Activated naive CD4-positive, alpha-beta T cell treated with Interleukin-2 at 50 U/mL for 16 hours (primary cell): ENCODE measurements at regions not wholly inside any gene's neighbourhood (a gene's known extent, or its start where the extent isn't known, plus 50 kb on each side); places are given as distances from the start of the nearest gene placed in this dataset.
"Not testable (repeated sequence)": the region's sequence is repeated elsewhere in the genome, so short reads cannot be mapped to it uniquely, and the experiment has no call there.

Source experiments
- DNase-seq: peaks from one replicate; pipeline ENCODE4 v3.0.0-alpha.2; 2020

DNA sequence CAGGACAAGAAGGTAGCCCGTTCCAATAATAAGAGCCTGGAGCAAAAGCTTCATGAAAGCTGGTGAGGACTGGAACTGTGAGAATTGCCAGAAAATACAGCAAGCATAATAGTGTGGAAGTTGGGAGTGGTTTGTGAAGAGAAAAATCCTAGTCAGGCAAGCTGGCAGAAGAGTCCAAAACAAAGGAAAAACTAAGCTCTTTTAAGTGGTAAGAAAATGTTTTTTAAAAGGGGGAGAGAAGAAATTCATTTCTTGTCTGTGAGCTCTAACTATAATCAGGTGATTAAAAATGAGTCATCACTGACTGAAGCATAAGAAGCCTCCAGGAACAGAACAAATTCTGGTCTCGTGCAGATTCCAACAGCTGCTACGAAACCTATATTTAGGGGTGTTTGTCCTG lies 102.6 kb downstream of the CAAP1 start:
- no peak for DNase-seq

DNA sequence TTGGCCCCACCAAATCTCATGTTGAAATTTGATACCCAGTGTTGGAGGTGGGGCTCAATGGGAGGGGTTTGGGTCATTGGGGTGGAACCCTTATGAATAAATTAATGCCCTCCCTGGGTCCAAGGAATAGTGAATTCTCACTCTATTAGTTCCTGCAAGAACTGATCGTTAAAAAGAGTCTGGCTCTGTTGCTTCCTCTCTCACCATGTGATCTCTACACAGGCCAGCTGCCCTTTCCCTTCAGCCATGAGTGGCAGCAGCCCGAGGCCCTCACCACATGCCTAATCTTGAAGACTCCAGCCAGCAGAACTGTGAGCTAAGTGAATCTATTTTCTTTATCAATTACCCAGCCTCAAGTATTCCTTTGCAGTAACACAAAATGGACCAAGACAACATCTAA lies 106.0 kb downstream of the CAAP1 start:
- no peak for DNase-seq

- no peak for DNase-seq
Observed at GRCh38 chr9:26782899-26783298, 109.7 kb downstream of the CAAP1 start.

DNA sequence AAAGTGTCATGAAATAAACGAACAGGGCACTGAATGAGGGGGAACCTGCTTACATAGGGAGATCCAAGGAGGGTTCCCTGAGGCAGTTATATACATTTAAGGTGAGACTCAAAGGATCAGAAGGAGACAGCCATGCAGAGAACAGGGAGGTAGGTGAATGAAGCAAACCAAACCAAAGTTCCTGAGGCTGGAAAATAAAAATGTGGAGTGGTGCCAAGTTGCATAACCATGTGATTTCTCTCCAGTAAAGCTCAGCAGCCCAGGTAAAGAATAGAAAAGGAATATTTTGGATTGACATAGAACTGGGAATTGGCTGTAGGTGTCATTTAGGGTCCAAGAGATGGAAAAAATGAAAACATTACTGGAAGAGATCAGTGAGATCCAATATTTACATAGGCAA lies 110.7 kb downstream of the CAAP1 start:
- no peak for DNase-seq

DNA sequence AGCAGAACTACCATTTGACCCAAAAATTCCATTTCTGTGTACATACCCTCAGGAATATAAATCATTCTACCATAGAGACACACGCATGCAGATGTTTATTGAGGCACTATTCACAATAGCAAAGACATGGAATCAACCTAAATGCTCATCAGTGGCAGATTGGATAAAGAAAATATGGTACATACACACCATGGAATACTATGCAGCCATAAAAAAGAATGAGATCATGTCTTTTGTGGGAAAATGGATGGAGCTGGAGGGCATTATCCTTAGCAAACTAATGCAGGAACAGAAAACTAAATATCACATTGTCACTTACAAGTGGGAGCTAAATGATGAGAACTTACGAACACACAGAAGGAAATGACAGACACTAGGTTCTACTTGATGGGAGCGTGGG lies 112.3 kb downstream of the CAAP1 start:
- not testable (repeated sequence) for DNase-seq

DNA sequence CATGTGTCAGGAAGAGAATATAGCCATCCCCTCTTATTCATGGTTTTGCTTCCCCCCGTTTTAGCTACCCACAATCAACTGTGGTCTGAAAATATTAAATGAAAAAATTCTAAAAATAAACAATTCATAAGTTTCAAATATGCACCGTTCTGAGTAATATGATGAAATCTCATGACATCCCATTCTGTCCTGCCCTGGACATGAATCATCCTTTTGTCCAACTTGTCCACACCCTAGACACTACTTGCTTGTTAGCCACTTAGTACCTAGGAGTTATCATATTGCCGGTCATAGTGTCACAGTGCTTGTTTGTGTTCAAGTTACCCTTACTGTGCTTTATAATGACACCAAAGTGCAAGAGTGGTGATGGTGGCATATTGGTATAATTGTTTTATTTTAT lies 113.5 kb downstream of the CAAP1 start:
- no peak for DNase-seq

DNA sequence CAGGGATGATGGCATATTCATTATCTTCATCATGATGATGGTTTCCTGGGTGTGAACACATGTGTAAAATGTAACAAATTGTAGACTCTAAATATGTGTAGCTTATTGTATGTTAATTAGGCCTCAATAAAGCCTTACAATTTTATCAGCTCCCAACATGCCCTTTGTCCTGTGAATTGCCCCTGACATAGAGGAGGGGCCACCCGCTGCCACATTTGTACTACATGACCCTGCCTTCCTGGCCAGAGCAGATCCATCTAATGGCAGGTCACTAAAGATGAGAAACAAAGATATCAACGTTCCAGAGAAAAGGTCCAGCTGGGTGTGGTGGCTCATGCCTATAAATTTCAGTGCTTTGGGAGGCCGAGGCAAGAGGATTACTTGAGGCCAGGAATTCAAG lies 117.2 kb downstream of the CAAP1 start:
- no peak for DNase-seq

- DNase-seq: no peak
Observed at GRCh38 chr9:26773056-26773455, 119.5 kb downstream of the CAAP1 start.

- DNase-seq: no peak
Observed at GRCh38 chr9:26770821-26771220, 121.8 kb downstream of the CAAP1 start.

GRCh38 chr9:26768145-26768544 lies 124.5 kb downstream of the CAAP1 start:
- no peak for DNase-seq

DNA sequence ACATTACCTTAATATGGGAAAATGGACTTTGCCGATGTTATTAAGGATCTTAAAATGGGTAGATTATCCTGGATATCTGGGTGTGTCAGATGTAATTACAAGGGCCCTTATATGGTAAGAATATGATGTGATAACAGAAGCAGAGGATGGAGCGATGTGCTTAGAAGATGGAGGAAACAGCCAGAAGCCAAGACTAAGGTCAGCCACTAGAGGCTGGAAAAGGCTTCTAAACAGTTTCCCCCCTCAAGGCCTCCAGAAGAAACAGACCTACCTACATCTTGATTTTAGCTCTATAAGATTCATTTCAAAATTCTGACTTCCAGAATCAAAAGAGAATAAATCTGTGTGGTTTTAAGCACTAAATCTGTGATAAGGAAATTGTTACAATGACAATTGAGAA lies 131.9 kb downstream of the CAAP1 start:
- DNase-seq: no peak

- no peak for DNase-seq
Observed at GRCh38 chr9:26758655-26759054, 133.9 kb downstream of the CAAP1 start.

- DNase-seq: no peak
Observed at GRCh38 chr9:26756881-26757280, 135.7 kb downstream of the CAAP1 start.

- no peak for DNase-seq
Observed at GRCh38 chr9:26755476-26755875, 137.1 kb downstream of the CAAP1 start.

DNA sequence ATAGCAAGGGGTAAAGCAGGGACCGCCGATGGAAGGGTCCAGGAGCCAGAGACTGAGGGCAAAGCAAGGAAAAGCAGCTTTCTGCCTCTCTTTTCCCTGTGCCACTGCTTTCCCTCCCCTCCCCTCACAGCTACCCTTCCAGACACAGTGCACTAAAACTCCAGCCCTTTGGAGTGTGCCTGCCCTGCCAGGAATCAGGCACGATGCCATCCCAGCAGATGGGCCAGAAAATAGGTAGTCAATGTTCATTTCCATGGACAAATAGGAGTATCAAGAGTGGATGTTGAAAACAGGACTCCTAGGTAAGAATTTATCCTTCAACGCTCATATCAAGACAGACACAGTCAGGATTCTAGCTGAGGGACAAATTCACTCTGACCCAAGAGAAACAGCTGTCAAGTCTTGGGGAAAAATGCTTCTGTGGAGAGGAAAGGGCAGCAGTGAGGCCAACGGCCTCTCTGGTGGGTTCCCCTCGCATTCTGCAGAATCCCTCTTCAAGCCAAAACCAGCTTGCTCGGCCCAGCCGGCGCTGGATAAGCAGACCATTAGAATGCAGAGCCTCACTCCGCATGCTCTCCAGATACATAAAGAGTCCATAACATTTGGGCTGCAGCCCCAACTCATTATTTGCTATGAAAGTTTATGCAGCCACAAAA lies 138.0 kb downstream of the CAAP1 start:
- DNase-seq: no peak

DNA sequence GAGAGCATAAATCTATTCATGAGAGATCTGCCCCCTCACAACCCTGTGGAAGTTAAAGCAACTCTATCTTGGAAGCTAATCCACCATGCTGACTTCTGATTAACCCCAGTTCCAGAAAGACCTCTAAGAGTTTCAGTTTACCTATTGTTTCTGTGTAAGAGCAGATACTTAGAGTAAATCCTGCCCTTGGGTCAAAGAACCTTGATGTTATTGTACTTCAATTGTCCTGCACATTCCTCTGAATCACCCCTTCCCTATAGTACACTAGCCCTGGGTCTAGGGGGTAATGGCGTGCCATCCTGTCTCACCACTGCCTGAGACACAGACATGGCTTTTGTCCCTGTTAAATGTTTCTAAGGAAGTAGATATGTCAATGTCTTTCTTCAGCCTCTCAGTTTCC lies 138.6 kb downstream of the CAAP1 start:
- DNase-seq: no peak

DNA sequence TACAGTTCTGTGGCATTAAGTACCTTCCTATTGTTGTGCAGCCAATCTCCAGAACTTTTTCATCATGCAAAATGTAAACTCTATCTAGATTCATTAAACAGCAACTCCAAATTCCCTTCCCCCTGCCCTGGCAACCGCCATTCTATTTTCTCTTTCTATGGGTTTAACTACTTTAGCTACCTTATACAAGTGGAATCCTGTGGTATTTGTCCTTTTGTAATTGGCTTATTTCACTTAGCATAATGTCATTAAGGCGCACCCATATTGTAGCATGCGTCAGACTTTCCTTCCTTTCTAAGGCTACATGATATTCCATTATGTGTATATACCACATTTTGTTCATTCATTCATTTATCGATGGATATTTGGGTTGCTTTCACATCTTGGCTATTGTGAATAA lies 142.4 kb downstream of the CAAP1 start:
- no peak for DNase-seq

DNA sequence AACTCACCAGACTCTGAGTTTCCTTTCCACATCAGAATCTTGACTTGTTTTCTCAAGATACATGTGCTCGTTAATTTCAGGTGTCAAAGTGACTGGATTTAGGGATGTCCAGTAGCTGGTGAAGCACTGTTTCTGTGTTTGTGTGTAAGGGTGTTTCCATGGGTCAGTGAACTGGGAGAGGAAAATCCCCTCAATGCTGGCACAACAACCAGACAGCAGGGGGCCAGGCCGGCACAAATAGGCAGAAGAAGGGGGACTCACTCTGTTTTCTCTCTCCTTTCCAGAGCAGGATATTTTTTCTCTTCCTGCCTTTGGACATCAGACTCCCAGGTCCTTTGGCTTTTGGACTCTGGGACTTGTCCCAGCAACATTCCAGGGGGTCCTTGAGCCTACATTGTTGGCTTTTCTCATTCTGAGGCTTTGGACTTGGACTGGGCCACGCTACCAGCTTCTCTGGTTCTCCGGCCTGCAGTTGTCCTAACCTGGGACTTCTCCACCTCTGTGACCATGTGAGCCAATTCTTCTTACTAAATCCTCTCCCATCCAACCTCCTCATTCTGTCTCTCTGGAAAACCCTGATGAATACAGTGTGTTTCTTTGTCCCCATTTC lies 144.0 kb downstream of the CAAP1 start:
- DNase-seq: no peak

- DNase-seq: no peak
Observed at GRCh38 chr9:26747611-26748010, 145.0 kb downstream of the CAAP1 start.

- no peak for DNase-seq
Observed at GRCh38 chr9:26746357-26747072, 146.1 kb downstream of the CAAP1 start.

GRCh38 chr9:26745111-26745510 lies 147.5 kb downstream of the CAAP1 start:
- DNase-seq: no peak

DNA sequence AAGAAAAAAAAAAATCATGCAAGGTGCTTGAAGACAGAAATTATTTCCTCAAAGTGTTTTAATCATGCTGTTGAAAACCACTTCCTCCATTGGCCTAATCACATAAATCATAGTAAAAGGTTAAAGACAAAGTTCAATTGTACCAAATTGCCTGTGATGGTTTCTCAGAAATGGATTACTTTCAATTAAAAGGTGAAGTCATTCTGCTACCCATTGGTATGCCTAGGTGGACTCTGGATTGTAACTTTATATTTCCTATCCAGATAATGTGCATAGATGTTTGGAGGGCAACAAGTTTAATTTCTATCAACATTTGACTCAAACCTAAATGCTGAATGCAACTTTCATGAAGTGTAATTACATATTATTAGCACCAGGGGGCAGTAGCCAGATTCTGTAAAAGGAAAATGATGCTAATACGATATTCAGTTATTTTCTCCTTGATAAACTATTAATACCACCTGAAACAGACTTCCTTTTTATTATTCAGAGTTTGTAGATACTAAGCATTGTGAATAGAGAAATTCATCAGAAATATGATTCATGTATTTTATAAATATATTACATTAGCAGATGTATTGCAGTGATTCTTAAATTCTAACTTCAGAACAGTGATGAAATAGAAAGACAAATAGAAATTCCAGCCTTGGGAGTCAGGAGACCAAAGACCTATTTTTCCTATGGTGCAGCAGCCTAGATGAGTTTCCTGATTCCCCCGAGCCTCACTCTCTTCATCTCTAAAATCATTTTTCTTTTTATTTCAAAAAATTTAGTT lies 148.2 kb downstream of the CAAP1 start:
- DNase-seq: no peak

DNA sequence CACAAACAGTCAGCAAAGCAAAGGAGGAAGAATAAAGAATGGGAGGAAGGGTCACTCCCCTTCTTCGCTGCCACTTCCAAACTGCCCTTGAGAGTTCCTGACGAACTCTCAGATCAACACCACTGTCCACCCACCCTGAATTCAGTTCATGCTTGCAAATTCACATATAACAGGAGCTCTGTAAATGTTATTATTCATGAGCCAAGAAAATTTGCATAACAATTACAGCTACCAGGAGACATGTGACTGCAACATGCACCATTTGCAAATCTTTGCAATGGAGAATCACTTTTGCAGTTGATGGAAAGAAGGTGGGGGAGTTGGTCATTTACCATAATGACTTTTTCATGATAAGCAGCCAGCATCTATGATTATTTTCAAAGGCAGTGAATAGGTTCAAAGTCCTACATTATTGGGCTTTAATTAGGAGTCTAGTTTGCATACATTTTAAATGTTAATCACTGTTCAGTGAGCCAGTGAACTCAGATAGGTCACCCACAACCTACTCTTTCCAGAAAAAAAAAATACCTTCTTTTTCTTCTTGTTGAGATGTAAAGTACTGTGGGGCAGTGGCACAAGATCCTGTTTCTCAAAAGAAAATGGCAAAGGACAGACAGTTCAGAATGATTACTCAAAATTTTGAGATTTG lies 149.7 kb downstream of the CAAP1 start:
- no peak for DNase-seq
